ENCODE measurements at regions not wholly inside any gene's neighbourhood (a gene's known extent, or its start where the extent isn't known, plus 50 kb on each side); places are given as distances from the start of the nearest gene placed in this dataset.
"Not testable (repeated sequence)": the region's sequence is repeated elsewhere in the genome, so short reads cannot be mapped to it uniquely, and the experiment has no call there.

DNA sequence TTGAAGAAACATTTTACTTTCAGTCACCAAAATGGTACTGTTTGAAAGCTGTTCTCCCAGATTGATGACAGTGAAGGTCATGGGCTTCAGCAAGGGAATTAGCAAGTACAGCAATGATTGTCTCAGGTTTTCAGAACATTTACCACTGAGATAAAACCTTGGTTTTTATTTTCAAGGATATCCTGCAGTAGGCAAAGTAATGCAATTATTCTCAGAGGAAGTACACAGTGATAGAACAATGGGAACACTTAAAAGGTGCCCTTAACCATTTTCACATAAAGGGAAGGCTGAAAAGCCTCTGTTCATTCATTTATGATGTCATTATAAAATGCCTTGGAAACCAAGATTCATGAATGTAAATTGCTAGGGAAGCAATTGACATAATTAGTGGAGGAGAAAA is 471.8 kb upstream of the ACO1 start:
- Histone ChIP-seq H3K36me3 (no peaks in the 10 kb centered on the region), H3K4me1 (no peaks in the 10 kb centered on the region), H3K27ac (no peak overlapping the region), H3K27me3 (ENCODE audit: low read depth) (no peaks in the 10 kb centered on the region), H3K9me3 (no peaks in the 10 kb centered on the region), H3K4me3 (no peak overlapping the region)
- intact Hi-C loops (cut with DNase I) = no loop called here
- ATAC-seq (no peak), DNase-seq (no peak)
- TF ChIP-seq CTCF (IDR thresholded peaks at IDR 0.05) = no peak

DNA sequence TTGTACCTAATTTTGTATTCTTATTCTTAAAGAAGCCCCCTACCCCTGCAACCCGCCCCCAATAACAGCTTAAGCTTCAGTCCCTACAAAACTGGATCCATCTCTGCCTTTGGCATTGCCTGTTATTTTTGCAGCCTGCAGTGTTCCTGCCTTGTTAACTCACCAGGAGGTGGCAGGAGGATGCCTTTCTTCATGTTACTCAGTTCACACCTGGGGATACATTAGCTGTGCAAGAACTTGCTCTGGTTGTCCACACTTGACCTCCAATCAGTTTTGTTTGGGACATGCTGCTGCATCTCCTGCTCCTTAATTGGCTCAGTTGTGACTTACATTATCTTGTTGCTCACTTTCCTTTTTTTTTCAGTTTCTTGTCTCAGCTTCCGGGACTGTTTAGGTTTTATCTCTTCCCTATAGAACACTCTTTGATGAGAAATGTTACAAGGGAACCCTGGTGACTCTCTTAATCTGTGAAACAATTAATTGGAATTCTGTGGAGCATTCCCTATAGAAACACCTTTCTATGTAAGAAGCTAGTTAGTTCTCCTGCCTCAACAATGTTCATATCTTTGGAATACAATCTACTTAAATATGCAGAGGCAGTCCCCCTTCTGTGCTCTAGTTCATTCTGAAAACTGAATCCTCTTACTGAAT is 467.7 kb upstream of the ACO1 start:
- intact Hi-C loops (cut with DNase I) = no loop called here
- Histone ChIP-seq H3K36me3 (no peaks in the 10 kb centered on the region), H3K27ac (no peak overlapping the region), H3K4me1 (no peaks in the 10 kb centered on the region), H3K4me3 (no peak overlapping the region), H3K27me3 (ENCODE audit: low read depth) (no peaks in the 10 kb centered on the region), H3K9me3 (no peaks in the 10 kb centered on the region)
- TF ChIP-seq CTCF (IDR thresholded peaks at IDR 0.05) = no peak
- ATAC-seq = no peak
- no peak for DNase-seq

- intact Hi-C loops (cut with DNase I); H3K27ac ChIP-seq; ATAC-seq; H3K9me3 ChIP-seq; H3K4me3 ChIP-seq; H3K36me3 ChIP-seq; DNase-seq; H3K4me1 ChIP-seq; H3K27me3 ChIP-seq (ENCODE audit: low read depth): not testable (repeated sequence)
These were observed 446.7 kb upstream of the ACO1 start for GRCh38 chr9:31937737-31938136.

DNA sequence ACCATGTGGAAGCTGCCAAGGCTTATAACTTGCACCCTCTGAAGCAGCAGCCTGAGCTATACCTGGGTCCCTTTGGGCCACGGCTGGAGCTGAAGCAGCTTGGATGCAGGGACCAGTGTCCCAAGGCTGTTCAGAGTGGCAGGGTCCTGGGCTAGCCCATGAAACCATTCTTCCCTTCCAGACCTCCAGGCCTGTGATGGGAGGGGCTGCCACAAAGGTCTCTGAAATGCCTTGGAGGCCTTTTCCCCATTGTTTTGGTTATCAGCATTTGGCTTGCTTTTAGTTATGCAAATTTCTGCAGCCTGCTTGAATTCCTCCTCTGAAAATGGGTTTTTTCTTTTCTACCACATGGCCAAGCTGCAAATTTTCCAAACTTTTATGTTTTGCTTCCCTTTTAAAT is 433.7 kb upstream of the ACO1 start:
- DNase-seq (no peak), ATAC-seq (no peak)
- TF ChIP-seq CTCF (IDR thresholded peaks at IDR 0.05) = no peak
- no peak overlapping the region for H3K4me3 ChIP-seq
- intact Hi-C loops (cut with DNase I) = no loop called here
- no peaks in the 10 kb centered on the region for H3K9me3 ChIP-seq
- H3K36me3 ChIP-seq = no peaks in the 10 kb centered on the region
- no peaks in the 10 kb centered on the region for H3K27me3 ChIP-seq (ENCODE audit: low read depth)
- H3K4me1 ChIP-seq = no peaks in the 10 kb centered on the region
- H3K27ac ChIP-seq = no peak overlapping the region

- H3K27ac ChIP-seq = no peak overlapping the region
- DNase-seq = no peak
- intact Hi-C loops (cut with DNase I) = no loop called here
- ATAC-seq = no peak
- no peaks in the 10 kb centered on the region for H3K4me1 ChIP-seq
- H3K36me3 ChIP-seq = no peaks in the 10 kb centered on the region
- no peak overlapping the region for H3K4me3 ChIP-seq
- peaks cover 18% of the 10 kb centered on the region for H3K9me3 ChIP-seq
- H3K27me3 ChIP-seq (ENCODE audit: low read depth) = no peaks in the 10 kb centered on the region
- no peak for TF ChIP-seq CTCF (IDR thresholded peaks at IDR 0.05)
These were observed 425.9 kb upstream of the ACO1 start for GRCh38 chr9:31958572-31958971.

GRCh38 chr9:31969552-31969951 is 414.9 kb upstream of the ACO1 start:
- Histone ChIP-seq H3K27me3 (ENCODE audit: low read depth) (no peaks in the 10 kb centered on the region), H3K9me3 (no peaks in the 10 kb centered on the region), H3K27ac (no peak overlapping the region), H3K36me3 (no peaks in the 10 kb centered on the region), H3K4me3 (no peak overlapping the region), H3K4me1 (no peaks in the 10 kb centered on the region)
- no peak for DNase-seq
- TF ChIP-seq CTCF (IDR thresholded peaks at IDR 0.05) = no peak
- intact Hi-C loops (cut with DNase I) = no loop called here
- no peak for ATAC-seq
